ENCODE measurements at regions not wholly inside any gene's neighbourhood (a gene's known extent, or its start where the extent isn't known, plus 50 kb on each side); places are given as distances from the start of the nearest gene placed in this dataset.

GRCh38 chr12:20268121-20268732 is 100.1 kb upstream of the PDE3A start:
- ATAC-seq (no peak), DNase-seq (ENCODE audit: low spot score) (no peak)
- TF ChIP-seq, protein P1, sequence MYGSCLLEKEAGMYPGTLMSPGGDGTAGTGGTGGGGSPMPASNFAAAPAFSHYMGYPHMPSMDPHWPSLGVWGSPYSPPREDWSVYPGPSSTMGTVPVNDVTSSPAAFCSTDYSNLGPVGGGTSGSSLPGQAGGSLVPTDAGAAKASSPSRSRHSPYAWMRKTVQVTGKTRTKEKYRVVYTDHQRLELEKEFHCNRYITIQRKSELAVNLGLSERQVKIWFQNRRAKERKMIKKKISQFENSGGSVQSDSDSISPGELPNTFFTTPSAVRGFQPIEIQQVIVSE (CRISPR knock-in tag; IDR thresholded peaks at IDR 0.05; ENCODE audit: borderline replicate concordance), result no peak
- no peak for TF ChIP-seq TCF7 (CRISPR knock-in tag; IDR thresholded peaks at IDR 0.05; ENCODE audit: low read depth)
- TF ChIP-seq JAZF1 (CRISPR knock-in tag; IDR thresholded peaks at IDR 0.05), result no peak
- TF ChIP-seq SMAD3 (CRISPR knock-in tag; IDR thresholded peaks at IDR 0.05; ENCODE audit: borderline replicate concordance), result no peak
- TF ChIP-seq ZNF423 (CRISPR knock-in tag; IDR thresholded peaks at IDR 0.05), result no peak
- no peak for TF ChIP-seq FOXJ3 (CRISPR knock-in tag; IDR thresholded peaks at IDR 0.05; ENCODE audit: borderline replicate concordance)
- no peak for TF ChIP-seq AR (CRISPR knock-in tag; IDR thresholded peaks at IDR 0.05)
- TF ChIP-seq, protein P2, sequence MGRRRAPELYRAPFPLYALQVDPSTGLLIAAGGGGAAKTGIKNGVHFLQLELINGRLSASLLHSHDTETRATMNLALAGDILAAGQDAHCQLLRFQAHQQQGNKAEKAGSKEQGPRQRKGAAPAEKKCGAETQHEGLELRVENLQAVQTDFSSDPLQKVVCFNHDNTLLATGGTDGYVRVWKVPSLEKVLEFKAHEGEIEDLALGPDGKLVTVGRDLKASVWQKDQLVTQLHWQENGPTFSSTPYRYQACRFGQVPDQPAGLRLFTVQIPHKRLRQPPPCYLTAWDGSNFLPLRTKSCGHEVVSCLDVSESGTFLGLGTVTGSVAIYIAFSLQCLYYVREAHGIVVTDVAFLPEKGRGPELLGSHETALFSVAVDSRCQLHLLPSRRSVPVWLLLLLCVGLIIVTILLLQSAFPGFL (CRISPR knock-in tag; IDR thresholded peaks at IDR 0.05; ENCODE audit: borderline replicate concordance), result no peak
- no peak for TF ChIP-seq ZNF263 (CRISPR knock-in tag; IDR thresholded peaks at IDR 0.05; ENCODE audit: low read depth)
- no peak for TF ChIP-seq ZBTB21 (CRISPR knock-in tag; IDR thresholded peaks at IDR 0.05; ENCODE audit: borderline replicate concordance)
- Mint-ChIP-seq H3K27me3 (ENCODE audit: low read depth) (0 out of 2 replicates have a peak, but pooled peaks cover 2% of the 10 kb centered on the region), H3K4me3 (no peak overlapping the region), H3K4me1 (peaks cover 49% of the 10 kb centered on the region), H3K36me3 (no peaks in the 10 kb centered on the region), H3K27ac (no peak overlapping the region), H3K9me3 (no peaks in the 10 kb centered on the region)
- ChIA-PET CTCF (no interaction called here), POLR2A (no interaction called here)

DNA sequence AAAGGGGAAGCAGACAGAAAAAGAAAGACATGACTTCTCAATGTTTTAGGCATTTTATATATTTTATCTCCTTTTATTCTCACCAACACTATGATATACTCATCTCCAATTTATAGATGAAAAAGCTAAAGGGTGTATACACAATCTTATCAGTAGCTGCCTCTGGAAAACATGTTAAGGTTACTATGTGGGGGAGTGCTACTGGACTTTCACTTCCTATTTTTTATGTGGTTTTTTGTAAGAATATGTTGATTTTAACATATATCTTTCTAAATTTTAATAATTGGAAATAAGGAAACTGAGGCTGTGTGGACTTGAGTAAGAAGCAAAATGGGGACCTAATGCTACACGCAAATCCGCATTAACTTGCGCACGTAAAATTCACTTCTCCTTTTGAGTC is 99.6 kb upstream of the PDE3A start:
- no peak for DNase-seq (ENCODE audit: low spot score)
- Mint-ChIP-seq H3K4me1 (peaks cover 43% of the 10 kb centered on the region), H3K9me3 (no peaks in the 10 kb centered on the region), H3K4me3 (no peak overlapping the region), H3K27me3 (ENCODE audit: low read depth) (no peaks in the 10 kb centered on the region), H3K27ac (no peak overlapping the region), H3K36me3 (no peaks in the 10 kb centered on the region)
- POLR2A ChIA-PET, result no interaction called here
- CTCF ChIA-PET, result no interaction called here
- ATAC-seq, result no peak
- no peak for TF ChIP-seq HMGA2 (CRISPR knock-in tag; IDR thresholded peaks at IDR 0.05)

- ChIA-PET CTCF (no interaction called here), POLR2A (no interaction called here)
- no peaks in the 10 kb centered on the region for H3K36me3 Mint-ChIP-seq
- DNase-seq (ENCODE audit: low spot score) (no peak), ATAC-seq (no peak)
- no peak for TF ChIP-seq KAT7 (CRISPR knock-in tag; IDR thresholded peaks at IDR 0.05; ENCODE audit: borderline replicate concordance)
- TF ChIP-seq, protein P3, sequence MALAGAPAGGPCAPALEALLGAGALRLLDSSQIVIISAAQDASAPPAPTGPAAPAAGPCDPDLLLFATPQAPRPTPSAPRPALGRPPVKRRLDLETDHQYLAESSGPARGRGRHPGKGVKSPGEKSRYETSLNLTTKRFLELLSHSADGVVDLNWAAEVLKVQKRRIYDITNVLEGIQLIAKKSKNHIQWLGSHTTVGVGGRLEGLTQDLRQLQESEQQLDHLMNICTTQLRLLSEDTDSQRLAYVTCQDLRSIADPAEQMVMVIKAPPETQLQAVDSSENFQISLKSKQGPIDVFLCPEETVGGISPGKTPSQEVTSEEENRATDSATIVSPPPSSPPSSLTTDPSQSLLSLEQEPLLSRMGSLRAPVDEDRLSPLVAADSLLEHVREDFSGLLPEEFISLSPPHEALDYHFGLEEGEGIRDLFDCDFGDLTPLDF (CRISPR knock-in tag; IDR thresholded peaks at IDR 0.05), result no peak
- TF ChIP-seq CREM (CRISPR knock-in tag; IDR thresholded peaks at IDR 0.05), result no peak
- no peak for TF ChIP-seq CBFB (CRISPR knock-in tag; IDR thresholded peaks at IDR 0.05; ENCODE audit: low read depth)
- no peak for TF ChIP-seq TEAD1 (CRISPR knock-in tag; IDR thresholded peaks at IDR 0.05)
- TF ChIP-seq, protein P4, sequence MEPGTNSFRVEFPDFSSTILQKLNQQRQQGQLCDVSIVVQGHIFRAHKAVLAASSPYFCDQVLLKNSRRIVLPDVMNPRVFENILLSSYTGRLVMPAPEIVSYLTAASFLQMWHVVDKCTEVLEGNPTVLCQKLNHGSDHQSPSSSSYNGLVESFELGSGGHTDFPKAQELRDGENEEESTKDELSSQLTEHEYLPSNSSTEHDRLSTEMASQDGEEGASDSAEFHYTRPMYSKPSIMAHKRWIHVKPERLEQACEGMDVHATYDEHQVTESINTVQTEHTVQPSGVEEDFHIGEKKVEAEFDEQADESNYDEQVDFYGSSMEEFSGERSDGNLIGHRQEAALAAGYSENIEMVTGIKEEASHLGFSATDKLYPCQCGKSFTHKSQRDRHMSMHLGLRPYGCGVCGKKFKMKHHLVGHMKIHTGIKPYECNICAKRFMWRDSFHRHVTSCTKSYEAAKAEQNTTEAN (CRISPR knock-in tag; IDR thresholded peaks at IDR 0.05), result no peak
- no peak for TF ChIP-seq ETV6 (CRISPR knock-in tag; IDR thresholded peaks at IDR 0.05)
- no peak for TF ChIP-seq JUN (CRISPR knock-in tag; IDR thresholded peaks at IDR 0.05)
- no peak overlapping the region for H3K27ac Mint-ChIP-seq
- H3K4me3 Mint-ChIP-seq, result no peak overlapping the region
- H3K27me3 Mint-ChIP-seq (ENCODE audit: low read depth), result no peaks in the 10 kb centered on the region
- H3K9me3 Mint-ChIP-seq, result no peaks in the 10 kb centered on the region
- H3K4me1 Mint-ChIP-seq, result peaks cover 36% of the 10 kb centered on the region
Observed at GRCh38 chr12:20269337-20270067, 98.8 kb upstream of the PDE3A start.
